ENCODE measurements at regions not wholly inside any gene's neighbourhood (a gene's known extent, or its start where the extent isn't known, plus 50 kb on each side); places are given as distances from the start of the nearest gene placed in this dataset.
"Not testable (repeated sequence)": the region's sequence is repeated elsewhere in the genome, so short reads cannot be mapped to it uniquely, and the experiment has no call there.

GRCh38 chr6:57975127-57975526 lies 657.7 kb downstream of the PRIM2 start:
- not testable (repeated sequence) for TF ChIP-seq CTCF (IDR thresholded peaks at IDR 0.05 in 2 of 3, conservative IDR thresholded peaks at IDR 0.05 in 1 of 3; ENCODE audit: borderline replicate concordance in 1 of 3, insufficient read depth in 1 of 3, low read depth in 2 of 3, low read length in 2 of 3); EZH2 (IDR thresholded peaks at IDR 0.05); POLR2AphosphoS5 (IDR thresholded peaks at IDR 0.05; ENCODE audit: low read depth, low read length); MAX (IDR thresholded peaks at IDR 0.05); SIN3A (IDR thresholded peaks at IDR 0.05; ENCODE audit: low read depth)
